Fibroblast of mammary gland (primary cell): ENCODE measurements at regions not wholly inside any gene's neighbourhood (a gene's known extent, or its start where the extent isn't known, plus 50 kb on each side); places are given as distances from the start of the nearest gene placed in this dataset.

Experiments used
- DNase-seq: peaks from one replicate; pipeline ENCODE4 v3.0.0-alpha.2; 2010; ENCODE audit warnings: low read depth
- H3K4me3 ChIP-seq: 2 replicates; pipeline ENCODE4 v1.5.1; 2011; ENCODE audit warnings: low read depth, mild to moderate bottlenecking, low read length, moderate library complexity; ENCODE audit not compliant: control insufficient read depth
- TF ChIP-seq, protein P1 (sequence below): conservative IDR thresholded peaks from 2 replicates; pipeline ENCODE4 v1.5.1; 2011; ENCODE audit warnings: low read depth, low read length, inconsistent platforms; ENCODE audit not compliant: control insufficient read depth, insufficient read depth

DNA sequence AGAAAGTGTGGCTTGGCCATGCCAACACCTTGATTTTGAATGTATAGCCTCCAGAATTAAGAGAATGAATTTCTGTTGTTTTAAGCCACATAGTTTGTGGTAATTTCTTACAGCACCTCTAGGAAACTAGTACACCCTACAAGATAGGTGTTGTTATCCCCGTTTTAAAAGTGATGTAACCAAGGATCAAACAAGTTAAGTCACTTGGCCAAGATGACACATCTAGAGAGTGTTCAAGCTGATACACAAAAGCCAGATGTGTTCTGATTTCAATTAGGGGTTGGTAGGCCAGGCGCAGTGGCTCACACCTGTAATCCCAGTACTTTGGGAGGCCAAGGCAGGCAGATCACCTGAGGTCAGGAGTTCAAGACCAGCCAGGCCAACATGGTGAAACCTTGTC lies 396.5 kb upstream of the SOX9 start:
- no peak overlapping the region for H3K4me3 ChIP-seq
- TF ChIP-seq, protein P1, sequence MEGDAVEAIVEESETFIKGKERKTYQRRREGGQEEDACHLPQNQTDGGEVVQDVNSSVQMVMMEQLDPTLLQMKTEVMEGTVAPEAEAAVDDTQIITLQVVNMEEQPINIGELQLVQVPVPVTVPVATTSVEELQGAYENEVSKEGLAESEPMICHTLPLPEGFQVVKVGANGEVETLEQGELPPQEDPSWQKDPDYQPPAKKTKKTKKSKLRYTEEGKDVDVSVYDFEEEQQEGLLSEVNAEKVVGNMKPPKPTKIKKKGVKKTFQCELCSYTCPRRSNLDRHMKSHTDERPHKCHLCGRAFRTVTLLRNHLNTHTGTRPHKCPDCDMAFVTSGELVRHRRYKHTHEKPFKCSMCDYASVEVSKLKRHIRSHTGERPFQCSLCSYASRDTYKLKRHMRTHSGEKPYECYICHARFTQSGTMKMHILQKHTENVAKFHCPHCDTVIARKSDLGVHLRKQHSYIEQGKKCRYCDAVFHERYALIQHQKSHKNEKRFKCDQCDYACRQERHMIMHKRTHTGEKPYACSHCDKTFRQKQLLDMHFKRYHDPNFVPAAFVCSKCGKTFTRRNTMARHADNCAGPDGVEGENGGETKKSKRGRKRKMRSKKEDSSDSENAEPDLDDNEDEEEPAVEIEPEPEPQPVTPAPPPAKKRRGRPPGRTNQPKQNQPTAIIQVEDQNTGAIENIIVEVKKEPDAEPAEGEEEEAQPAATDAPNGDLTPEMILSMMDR = no peak
- DNase-seq = no peak

DNA sequence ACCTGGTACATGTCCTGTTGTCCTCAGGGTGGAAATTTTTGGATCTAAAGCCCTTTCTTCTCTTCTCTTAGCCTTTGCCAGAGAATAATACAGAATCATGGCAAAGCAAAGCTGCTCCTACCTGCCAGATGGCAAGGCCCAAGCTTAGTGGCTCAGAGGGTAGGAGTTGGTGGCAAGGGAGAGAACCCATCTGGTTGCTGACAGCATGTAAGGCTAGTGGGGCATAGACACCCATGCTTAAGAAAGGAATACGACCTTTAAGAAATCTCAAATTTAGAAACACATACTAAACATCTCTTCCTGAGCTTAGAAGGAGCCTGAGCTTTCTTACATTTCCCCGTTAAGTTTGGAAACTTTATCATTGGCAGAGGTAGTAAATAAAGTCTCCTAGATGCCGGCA lies 395.0 kb upstream of the SOX9 start:
- no peak for DNase-seq
- TF ChIP-seq, protein P1 = no peak
- H3K4me3 ChIP-seq = no peak overlapping the region

DNA sequence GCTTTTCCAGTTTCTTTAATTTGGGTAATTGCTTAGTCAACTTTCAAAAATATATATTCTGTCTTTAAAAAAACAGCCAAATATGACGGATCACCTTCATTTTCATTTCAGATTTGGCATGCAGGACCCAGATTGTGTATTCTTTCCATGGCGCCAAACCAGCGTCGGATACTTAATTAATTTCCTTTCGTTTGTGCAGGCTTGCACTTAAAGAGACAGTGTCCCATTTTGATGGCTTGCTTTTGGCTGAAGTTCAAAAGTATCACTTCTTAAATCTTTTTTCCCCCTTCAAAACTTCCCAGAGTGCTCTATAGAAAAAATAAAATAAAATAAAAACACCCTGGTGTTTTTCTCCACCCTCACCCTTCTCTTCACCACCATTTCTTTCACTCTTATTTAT lies 394.5 kb upstream of the SOX9 start:
- DNase-seq = no peak
- TF ChIP-seq, protein P1 = no peak
- no peak overlapping the region for H3K4me3 ChIP-seq

DNA sequence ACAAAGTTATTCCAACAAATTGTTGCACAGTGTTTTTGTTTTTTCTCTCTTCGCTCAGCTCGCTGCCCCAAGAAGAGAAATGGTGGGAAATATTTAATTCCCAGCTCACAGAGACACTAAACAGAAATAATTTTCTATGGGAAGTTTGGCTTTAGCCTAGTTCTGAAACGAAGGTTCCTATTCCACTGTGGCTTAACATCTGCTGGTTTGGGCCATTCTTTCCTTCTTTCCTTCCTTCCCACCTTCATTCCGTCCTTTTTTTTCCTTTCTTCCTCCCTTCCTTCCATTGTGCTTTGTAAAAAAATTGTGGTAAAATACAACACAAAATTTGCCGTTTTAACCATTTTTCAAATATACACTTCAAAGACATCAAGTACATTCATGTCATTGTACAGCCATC lies 393.5 kb upstream of the SOX9 start:
- no peak for DNase-seq
- TF ChIP-seq, protein P1 = no peak
- no peak overlapping the region for H3K4me3 ChIP-seq

DNA sequence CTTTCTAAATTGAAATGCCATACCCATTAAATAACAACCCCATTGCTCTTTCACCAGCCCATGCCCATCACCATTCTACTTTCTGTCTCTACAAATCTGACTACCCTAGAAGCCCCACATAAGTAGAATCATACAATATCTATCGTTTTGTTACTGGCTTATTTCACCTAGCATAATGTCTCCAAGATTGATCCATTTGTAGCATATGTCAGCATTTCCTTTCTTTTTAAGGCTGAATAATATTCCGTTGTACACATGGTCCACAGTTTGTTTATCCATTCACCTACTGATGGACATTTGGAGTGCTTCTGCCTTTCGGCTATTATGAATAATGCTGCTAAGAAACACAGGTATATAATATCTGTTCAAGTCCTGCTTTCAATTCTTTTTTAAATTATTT lies 393.1 kb upstream of the SOX9 start:
- TF ChIP-seq, protein P1 = no peak
- H3K4me3 ChIP-seq = no peak overlapping the region
- no peak for DNase-seq

DNA sequence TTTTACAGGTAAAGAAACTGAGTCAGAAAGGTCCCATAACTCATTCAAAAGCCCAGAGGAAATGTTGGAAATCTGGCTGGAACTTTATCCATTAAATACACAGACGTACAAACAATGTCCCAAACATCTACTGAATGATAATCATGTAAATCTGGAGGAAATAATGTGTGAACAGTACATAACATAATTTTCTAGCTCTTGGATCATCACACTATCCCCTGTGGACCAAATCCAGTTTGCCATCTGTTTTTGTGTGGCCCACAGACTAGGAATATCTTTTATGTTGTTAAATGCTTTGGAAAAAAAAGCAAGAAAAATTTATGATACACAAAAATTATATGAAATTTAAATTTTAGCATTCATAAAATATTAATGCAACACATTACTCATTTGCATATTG lies 389.9 kb upstream of the SOX9 start:
- no peak for DNase-seq
- TF ChIP-seq, protein P1 = no peak
- H3K4me3 ChIP-seq = no peak overlapping the region

DNA sequence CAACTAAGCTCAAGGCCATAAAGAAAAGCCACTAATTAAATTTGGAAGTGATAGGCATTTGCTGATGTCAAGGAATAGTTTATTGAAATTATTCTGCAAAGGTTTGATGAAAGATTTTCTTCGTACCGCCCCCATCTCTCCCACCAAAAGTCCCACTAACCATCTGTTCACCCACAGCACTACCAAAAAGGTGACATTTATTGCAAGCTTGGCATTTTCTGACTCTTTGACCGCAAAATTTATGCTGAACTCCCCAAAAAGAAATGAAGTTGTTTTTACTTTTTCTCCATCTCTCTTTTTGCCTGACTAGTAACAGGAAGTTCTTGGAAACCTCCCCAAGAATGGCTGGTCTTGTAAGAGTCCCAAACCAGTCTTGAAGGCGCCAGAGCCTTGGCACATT lies 384.9 kb upstream of the SOX9 start:
- no peak overlapping the region for H3K4me3 ChIP-seq
- TF ChIP-seq, protein P1 = no peak
- DNase-seq = no peak
